GM12878 (cell line): ENCODE measurements at regions not wholly inside any gene's neighbourhood (a gene's known extent, or its start where the extent isn't known, plus 50 kb on each side); places are given as distances from the start of the nearest gene placed in this dataset.

ENCODE experiments used
- ATAC-seq: fragments of 200-7000 bp; cut with Tn5 transposase; 3 replicates; pipeline ENCODE4 v1.9.1; 2020; ENCODE audit warnings: mild to moderate bottlenecking, moderate library complexity
- BruUV-seq: library from RNA; stranded (reverse); fragments of 400-500 nt; replicated peaks from 2 replicates; lab custom pipeline; 2021; lab: Mats Ljungman, UMichigan
- CTCF ChIA-PET: fragments of 300-600 bp; sonication (Branson Sonifier 250); formaldehyde crosslinking; extraction: SDS; loops from one replicate; lab custom pipeline; 2021; ENCODE audit warnings: inconsistent platforms; lab: Yijun Ruan, JAX
- POLR2A ChIA-PET: fragments of 350-600 bp; formaldehyde crosslinking; extraction: SDS; loops from one replicate; lab custom pipeline; 2021; ENCODE audit warnings: inconsistent platforms; lab: Charles Lee
- RAD21 ChIA-PET: fragments of 300-600 bp; sonication (Branson Sonifier 250); formaldehyde crosslinking; loops from one replicate; lab custom pipeline; 2023; ENCODE audit warnings: antibody characterized with exemption; ENCODE audit not compliant: unreplicated experiment; lab: Charles Lee
- SMC1A ChIA-PET: fragments of 300-600 bp; sonication (Branson Sonifier 250); formaldehyde crosslinking; loops from one replicate; lab custom pipeline; 2023; ENCODE audit not compliant: unreplicated experiment, uncharacterized antibody; lab: Charles Lee
- DNase-seq: peaks from one replicate; pipeline ENCODE4 v3.0.0-alpha.2; 2011; ENCODE audit warnings: low read depth, low spot score
- FAIRE-seq: peaks from 3 replicates; lab custom pipeline; 2011; peaks lifted over from hg19 to GRCh38; lab: Jason Lieb, UNC
- H2AFZ ChIP-seq: 2 replicates; pipeline ENCODE4 v1.6.0; 2011; ENCODE audit warnings: low read depth, low read length, control low read depth; ENCODE audit not compliant: control insufficient read depth
- H3K27ac ChIP-seq: 2 replicates; pipeline ENCODE4 v1.5.1; 2011; ENCODE audit warnings: control low read depth; ENCODE audit not compliant: control insufficient read depth, insufficient read depth
- H3K27me3 ChIP-seq, 2 experiments: replicated peaks in 1 of 2; 2 replicates each; pipeline versions ENCODE4 v1.6.0 to v1.6.1; 2011; ENCODE audit warnings: low read length in 1 of 2; ENCODE audit not compliant: control insufficient read depth in 2 of 2, insufficient read depth in 2 of 2
- H3K36me3 ChIP-seq, 2 experiments: 2 replicates each; pipeline ENCODE4 v1.5.1; 2011; ENCODE audit warnings: low read length in 1 of 2; ENCODE audit not compliant: control insufficient read depth in 2 of 2, insufficient read depth in 2 of 2
- H3K4me1 ChIP-seq: 2 replicates; pipeline ENCODE4 v1.6.1; 2011; ENCODE audit warnings: mild to moderate bottlenecking, low read length, moderate library complexity, mixed read lengths; ENCODE audit not compliant: control insufficient read depth, insufficient read depth
- H3K4me2 ChIP-seq: 2 replicates; pipeline ENCODE4 v1.6.0; 2011; ENCODE audit warnings: control low read depth; ENCODE audit not compliant: control insufficient read depth, insufficient read depth
- H3K4me3 ChIP-seq: fragments of 200-600 bp; sonication (generic); 2 replicates; pipeline ENCODE4 v1.5.1; 2016
- H3K79me2 ChIP-seq: 2 replicates; pipeline ENCODE4 v1.6.0; 2011; ENCODE audit warnings: low read length; ENCODE audit not compliant: control insufficient read depth, insufficient read depth
- H3K9ac ChIP-seq: 2 replicates; pipeline ENCODE4 v1.8.0; 2011; ENCODE audit warnings: low read length, control low read depth, mixed read lengths; ENCODE audit not compliant: control insufficient read depth, insufficient read depth
- H3K9me3 ChIP-seq: replicated peaks from 3 replicates; pipeline ENCODE4 v1.5.1; 2011; ENCODE audit warnings: mild to moderate bottlenecking, low read length; ENCODE audit not compliant: control insufficient read depth, insufficient read depth
- H4K20me1 ChIP-seq: 2 replicates; pipeline ENCODE4 v1.6.0; 2011; ENCODE audit not compliant: control insufficient read depth, insufficient read depth
- ETV6 ChIP-seq, 2 experiments: fragments of 450-650 bp in 1 of 2; IDR thresholded peaks in 1 of 2; conservative IDR thresholded peaks in 1 of 2; 2 replicates each; pipeline ENCODE4 v1.6.1; 2014; ENCODE audit warnings: antibody characterized with exemption in 1 of 2, borderline replicate concordance in 1 of 2, low read depth in 1 of 2, mild to moderate bottlenecking in 1 of 2, moderate library complexity in 1 of 2
- IKZF2 ChIP-seq, 2 experiments: fragments of 450-650 bp; IDR thresholded peaks; 2 replicates each; pipeline ENCODE4 v1.6.1; 2017; ENCODE audit warnings: mild to moderate bottlenecking in 2 of 2, moderate library complexity in 2 of 2
- KDM1A ChIP-seq: fragments of 200-600 bp; sonication (generic); IDR thresholded peaks from 2 replicates; pipeline ENCODE4 v1.6.1; 2016; ENCODE audit warnings: borderline replicate concordance
- NBN ChIP-seq: fragments of 450-650 bp; IDR thresholded peaks from 2 replicates; pipeline ENCODE4 v1.6.1; 2016
- WRNIP1 ChIP-seq: IDR thresholded peaks from 2 replicates; pipeline ENCODE4 v1.6.1; 2011; ENCODE audit warnings: low read depth, low read length, improper control_type of control experiment, borderline replicate concordance
- ZBTB40 ChIP-seq: fragments of 450-650 bp; IDR thresholded peaks from 2 replicates; pipeline ENCODE4 v1.6.1; 2016; ENCODE audit warnings: mild to moderate bottlenecking, moderate library complexity, borderline replicate concordance
- WGBS: methylation state at CpG from one replicate; pipeline ENCODE4 v1.1.6; 2016; ENCODE audit warnings: low lambda C conversion rate; ENCODE audit not compliant: insufficient replicate concordance, insufficient coverage; ENCODE audit errors: missing lambda C conversion rate; 5-methylcytosine and 5-hydroxymethylcytosine counted together
- in situ Hi-C: fragments of 300-500 bp; cut with MboI; formaldehyde crosslinking; loops from 9 replicates; pipeline ENCODE4 v1.14.3; 2018; ENCODE audit warnings: mixed read lengths
- intact Hi-C: fragments of 100-400 bp; cut with micrococcal nuclease; formaldehyde crosslinking; loops from one replicate; pipeline ENCODE4 v1.14.2; 2022; ENCODE audit not compliant: unreplicated experiment

- TF ChIP-seq IKZF2 (IDR thresholded peaks at IDR 0.05) (no peak), ETV6 (conservative IDR thresholded peaks at IDR 0.05 in 1 of 2, IDR thresholded peaks at IDR 0.05 in 1 of 2; ENCODE audit: borderline replicate concordance in 1 of 2, low read depth in 1 of 2) (no peak), KDM1A (no peak), ZBTB40 (no peak)
Observed at GRCh38 chr1:87191646-87192045, 137.0 kb upstream of the LMO4 start (continued).

GRCh38 chr1:87194271-87194774, 134.4 kb upstream of the LMO4 start:
- no peak overlapping the region for H3K9ac ChIP-seq
- in situ Hi-C loops (no loop called here), intact Hi-C loops (no loop called here)
- H3K4me1 ChIP-seq, result no peaks in the 10 kb centered on the region
- BruUV-seq, result no TSS peak
- H3K4me3 ChIP-seq, result no peak overlapping the region
- ChIA-PET CTCF (no interaction called here), POLR2A (no interaction called here), SMC1A (no interaction called here), RAD21 (no interaction called here)
- H3K27ac ChIP-seq, result no peak overlapping the region
- H3K79me2 ChIP-seq, result no peaks in the 10 kb centered on the region
- no peak for FAIRE-seq
- no peak for TF ChIP-seq WRNIP1
- TF ChIP-seq NBN, result no peak
- WGBS, result 94% methylated on average over 1 of the region's 1 CpG
- no peaks in the 10 kb centered on the region for H3K36me3 ChIP-seq
- no peak for DNase-seq
- no peak for ATAC-seq
- no peaks in the 10 kb centered on the region for H4K20me1 ChIP-seq
- H3K27me3 ChIP-seq, result 0 out of 4 replicates have a peak, but pooled peaks cover 0 to 3% of the 10 kb centered on the region in 2 experiments
- no peak overlapping the region for H3K4me2 ChIP-seq
- H2AFZ ChIP-seq, result no peak overlapping the region
- H3K9me3 ChIP-seq, result no peaks in the 10 kb centered on the region; the same call in 1 of the 3 replicates
